Peyer's patch (tissue), 4 donors: ENCODE measurements at regions not wholly inside any gene's neighbourhood (a gene's known extent, or its start where the extent isn't known, plus 50 kb on each side); places are given as distances from the start of the nearest gene placed in this dataset.

Experiments used
- DNase-seq, 3 donors: peaks; one replicate each; pipeline ENCODE4 v3.0.0-alpha.2; 2017 to 2019
- H3K27ac ChIP-seq, 4 donors: fragments of 200-600 bp; sonication (generic); one replicate each; pipeline ENCODE4 v1.5.1; 2016 to 2019
- H3K27me3 ChIP-seq, 2 donors: fragments of 200-600 bp; sonication (generic); one replicate each; pipeline ENCODE4 v1.5.1; 2019
- H3K36me3 ChIP-seq, 3 donors: fragments of 200-600 bp; sonication (generic); one replicate each; pipeline ENCODE4 v1.5.1; 2016 to 2019
- H3K4me1 ChIP-seq, 4 donors: fragments of 200-600 bp; sonication (generic); one replicate each; pipeline ENCODE4 v1.5.1; 2016 to 2019
- H3K4me3 ChIP-seq, 4 donors: fragments of 200-600 bp; sonication (generic); 1 replicate in 3 of 4; 2 replicates in 1 of 4; pipeline ENCODE4 v1.5.1; 2016 to 2019; ENCODE audit warnings: mild to moderate bottlenecking in 1 of 4
- H3K9me3 ChIP-seq, 4 donors: fragments of 200-600 bp; sonication (generic); one replicate each; pipeline ENCODE4 v1.5.1; 2016 to 2019; ENCODE audit warnings: mild to moderate bottlenecking in 1 of 4
- CTCF ChIP-seq, 6 experiments: fragments of 450-650 bp in 4 of 6; fragments of 200-600 bp in 2 of 6; sonication (generic) in 1 of 6; IDR thresholded peaks; one replicate each; pipeline ENCODE4 v1.5.1; 2017 to 2019; ENCODE audit warnings: antibody characterized with exemption in 6 of 6, mild to moderate bottlenecking in 3 of 6, moderate library complexity in 1 of 6
- POLR2A ChIP-seq, 2 donors: fragments of 450-650 bp; IDR thresholded peaks; one replicate each; pipeline ENCODE4 v1.5.1; 2017; ENCODE audit warnings: antibody characterized with exemption in 2 of 2, mild to moderate bottlenecking in 2 of 2, moderate library complexity in 2 of 2

GRCh38 chr21:31558189-31558961 is 101.1 kb upstream of the SOD1 start:
- H3K27ac ChIP-seq: peak overlapping the region in 1 of 4 donors; percentile 71
- peaks cover 0 to 24% (median 6%) of the 10 kb centered on the region in 4 donors for H3K4me1 ChIP-seq
- DNase-seq: peak in 1 of 3 donors; percentile 50
- H3K27me3 ChIP-seq: peaks cover 0 to 8% of the 10 kb centered on the region in 2 donors
- H3K4me3 ChIP-seq: peak overlapping the region; percentile 48 to 62 (median 60)
- TF ChIP-seq POLR2A (IDR thresholded peaks at IDR 0.05): no peak
- H3K36me3 ChIP-seq: no peaks in the 10 kb centered on the region
- no peaks in the 10 kb centered on the region for H3K9me3 ChIP-seq

- TF ChIP-seq CTCF (IDR thresholded peaks at IDR 0.05): no peak
- no peak for TF ChIP-seq POLR2A (IDR thresholded peaks at IDR 0.05)
- DNase-seq: no peak
- peaks cover 0 to 8% of the 10 kb centered on the region in 2 donors for H3K27me3 ChIP-seq
- peak overlapping the region; percentile 48 to 62 (median 60) for H3K4me3 ChIP-seq
- H3K9me3 ChIP-seq: no peaks in the 10 kb centered on the region
- no peaks in the 10 kb centered on the region for H3K36me3 ChIP-seq
- H3K27ac ChIP-seq: no peak overlapping the region
- H3K4me1 ChIP-seq: peaks cover 0 to 24% (median 6%) of the 10 kb centered on the region in 4 donors
These were observed 101.9 kb upstream of the SOD1 start for GRCh38 chr21:31557421-31558188.

- Histone ChIP-seq H3K4me1 (peaks cover 0 to 24% (median 6%) of the 10 kb centered on the region in 4 donors), H3K4me3 (no peak overlapping the region), H3K27ac (no peak overlapping the region), H3K36me3 (no peaks in the 10 kb centered on the region), H3K27me3 (peaks cover 0 to 8% of the 10 kb centered on the region in 2 donors), H3K9me3 (no peaks in the 10 kb centered on the region)
- TF ChIP-seq POLR2A (IDR thresholded peaks at IDR 0.05) (no peak), CTCF (IDR thresholded peaks at IDR 0.05) (no peak)
- no peak for DNase-seq
These were observed 102.8 kb upstream of the SOD1 start for GRCh38 chr21:31556662-31557061.

GRCh38 chr21:31555741-31556191 is 103.7 kb upstream of the SOD1 start:
- Histone ChIP-seq H3K36me3 (no peaks in the 10 kb centered on the region), H3K27ac (no peak overlapping the region)

GRCh38 chr21:31554511-31555022 is 104.9 kb upstream of the SOD1 start:
- Histone ChIP-seq H3K4me1 (peaks cover 0 to 18% (median 6%) of the 10 kb centered on the region in 4 donors), H3K27me3 (peaks cover 0 to 8% of the 10 kb centered on the region in 2 donors)
- TF ChIP-seq POLR2A (IDR thresholded peaks at IDR 0.05) (no peak), CTCF (IDR thresholded peaks at IDR 0.05) (no peak)

More at GRCh38 chr21:31555741-31556191, 103.7 kb upstream of the SOD1 start:
- Histone ChIP-seq H3K27me3 (peaks cover 0 to 8% of the 10 kb centered on the region in 2 donors), H3K4me1 (peaks cover 0 to 24% (median 6%) of the 10 kb centered on the region in 4 donors), H3K4me3 (no peak overlapping the region), H3K9me3 (no peaks in the 10 kb centered on the region)
- no peak for DNase-seq
- no peak for TF ChIP-seq CTCF (IDR thresholded peaks at IDR 0.05)
- TF ChIP-seq POLR2A (IDR thresholded peaks at IDR 0.05): no peak

More at GRCh38 chr21:31554511-31555022, 104.9 kb upstream of the SOD1 start:
- H3K27ac ChIP-seq: no peak overlapping the region
- H3K9me3 ChIP-seq: no peaks in the 10 kb centered on the region
- no peak overlapping the region for H3K4me3 ChIP-seq
- no peak for DNase-seq
- no peaks in the 10 kb centered on the region for H3K36me3 ChIP-seq
